Testis (tissue), 2 donors: ENCODE measurements at regions not wholly inside any gene's neighbourhood (a gene's known extent, or its start where the extent isn't known, plus 50 kb on each side); places are given as distances from the start of the nearest gene placed in this dataset.

Experiments used
- POLR2A ChIP-seq: fragments of 450-650 bp; IDR thresholded peaks from one replicate; pipeline ENCODE4 v1.6.1; 2017; ENCODE audit warnings: antibody characterized with exemption, mild to moderate bottlenecking, moderate library complexity
- TF ChIP-seq, protein P1 (sequence below), 3 experiments: fragments of 450-650 bp in 2 of 3; fragments of 200-600 bp in 1 of 3; sonication (generic) in 1 of 3; IDR thresholded peaks; one replicate each; pipeline ENCODE4 v1.5.1; 2016 to 2019; ENCODE audit warnings: antibody characterized with exemption in 3 of 3, mild to moderate bottlenecking in 2 of 3, moderate library complexity in 1 of 3

DNA sequence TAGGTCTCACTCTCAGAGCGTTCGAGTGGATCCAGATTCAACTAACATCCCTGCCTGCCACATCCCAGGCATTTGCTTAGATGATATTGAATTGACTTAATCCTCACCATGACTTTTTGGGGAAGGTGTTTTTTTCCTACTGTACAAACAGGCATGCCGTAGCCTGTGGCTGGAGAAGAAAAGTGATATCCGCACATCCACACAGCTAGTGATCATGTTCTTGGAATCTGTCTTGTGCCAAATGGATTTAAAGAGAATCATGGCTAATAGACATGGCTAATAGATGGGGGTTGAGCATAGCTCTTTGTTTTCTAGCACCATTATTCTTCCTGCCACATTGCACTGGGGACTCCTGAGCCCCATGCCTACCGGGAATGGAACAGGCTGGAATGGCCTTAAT lies 82.1 kb upstream of the THY1 start:
- TF ChIP-seq, protein P1, sequence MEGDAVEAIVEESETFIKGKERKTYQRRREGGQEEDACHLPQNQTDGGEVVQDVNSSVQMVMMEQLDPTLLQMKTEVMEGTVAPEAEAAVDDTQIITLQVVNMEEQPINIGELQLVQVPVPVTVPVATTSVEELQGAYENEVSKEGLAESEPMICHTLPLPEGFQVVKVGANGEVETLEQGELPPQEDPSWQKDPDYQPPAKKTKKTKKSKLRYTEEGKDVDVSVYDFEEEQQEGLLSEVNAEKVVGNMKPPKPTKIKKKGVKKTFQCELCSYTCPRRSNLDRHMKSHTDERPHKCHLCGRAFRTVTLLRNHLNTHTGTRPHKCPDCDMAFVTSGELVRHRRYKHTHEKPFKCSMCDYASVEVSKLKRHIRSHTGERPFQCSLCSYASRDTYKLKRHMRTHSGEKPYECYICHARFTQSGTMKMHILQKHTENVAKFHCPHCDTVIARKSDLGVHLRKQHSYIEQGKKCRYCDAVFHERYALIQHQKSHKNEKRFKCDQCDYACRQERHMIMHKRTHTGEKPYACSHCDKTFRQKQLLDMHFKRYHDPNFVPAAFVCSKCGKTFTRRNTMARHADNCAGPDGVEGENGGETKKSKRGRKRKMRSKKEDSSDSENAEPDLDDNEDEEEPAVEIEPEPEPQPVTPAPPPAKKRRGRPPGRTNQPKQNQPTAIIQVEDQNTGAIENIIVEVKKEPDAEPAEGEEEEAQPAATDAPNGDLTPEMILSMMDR (IDR thresholded peaks at IDR 0.05): no peak
- TF ChIP-seq POLR2A: no peak
